Skin of body (tissue), 1 donor: ENCODE measurements at regions not wholly inside any gene's neighbourhood (a gene's known extent, or its start where the extent isn't known, plus 50 kb on each side); places are given as distances from the start of the nearest gene placed in this dataset.
A peak's percentile ranks its signal among the peaks of the same experiment; 100 is the strongest.

Experiments
- DNase-seq: peaks from one replicate; lab custom pipeline; 2025; lab: John Stamatoyannopoulos, UW

GRCh38 chr14:29109589-29109988 is 343.0 kb downstream of the FOXG1 start:
- no peak for DNase-seq

GRCh38 chr14:29111554-29111953 is 345.0 kb downstream of the FOXG1 start:
- no peak for DNase-seq

- no peak for DNase-seq
Measured at GRCh38 chr14:29123017-29123416, 356.4 kb downstream of the FOXG1 start.

GRCh38 chr14:29126361-29126760 is 359.8 kb downstream of the FOXG1 start:
- no peak for DNase-seq

GRCh38 chr14:29126865-29127264 is 360.3 kb downstream of the FOXG1 start:
- no peak for DNase-seq

- DNase-seq: no peak
Measured at GRCh38 chr14:29140016-29140415, 373.4 kb downstream of the FOXG1 start.

GRCh38 chr14:29144621-29145020 is 378.0 kb downstream of the FOXG1 start:
- DNase-seq: peak; percentile 74

GRCh38 chr14:29148221-29148620 is 381.6 kb downstream of the FOXG1 start:
- DNase-seq: no peak

- DNase-seq: no peak
Measured at GRCh38 chr14:29149798-29150197, 383.2 kb downstream of the FOXG1 start.

GRCh38 chr14:29150659-29151058 is 384.1 kb downstream of the FOXG1 start:
- DNase-seq: no peak

GRCh38 chr14:29156096-29156495 is 389.5 kb downstream of the FOXG1 start:
- no peak for DNase-seq

- no peak for DNase-seq
Measured at GRCh38 chr14:29161593-29161992, 395.0 kb downstream of the FOXG1 start.

- no peak for DNase-seq
Measured at GRCh38 chr14:29163109-29163508, 396.5 kb downstream of the FOXG1 start.

- no peak for DNase-seq
Measured at GRCh38 chr14:29165431-29165830, 398.8 kb downstream of the FOXG1 start.

- no peak for DNase-seq
Measured at GRCh38 chr14:29166507-29166906, 399.9 kb downstream of the FOXG1 start.

GRCh38 chr14:29168149-29168548 is 401.6 kb downstream of the FOXG1 start:
- no peak for DNase-seq

- DNase-seq: no peak
Measured at GRCh38 chr14:29169408-29169807, 402.8 kb downstream of the FOXG1 start.

GRCh38 chr14:29175706-29176105 is 409.1 kb downstream of the FOXG1 start:
- no peak for DNase-seq

GRCh38 chr14:29176876-29177275 is 410.3 kb downstream of the FOXG1 start:
- DNase-seq: no peak

- no peak for DNase-seq
Measured at GRCh38 chr14:29178971-29179370, 412.4 kb downstream of the FOXG1 start.

- no peak for DNase-seq
Measured at GRCh38 chr14:29191092-29191491, 424.5 kb downstream of the FOXG1 start.

- DNase-seq: no peak
Measured at GRCh38 chr14:29197557-29197956, 431.0 kb downstream of the FOXG1 start.

- DNase-seq: no peak
Measured at GRCh38 chr14:29205658-29206057, 439.1 kb downstream of the FOXG1 start.

GRCh38 chr14:29215853-29216252 is 449.3 kb downstream of the FOXG1 start:
- DNase-seq: no peak
